ENCODE measurements at regions not wholly inside any gene's neighbourhood (a gene's known extent, or its start where the extent isn't known, plus 50 kb on each side); places are given as distances from the start of the nearest gene placed in this dataset.
"Not testable (repeated sequence)": the region's sequence is repeated elsewhere in the genome, so short reads cannot be mapped to it uniquely, and the experiment has no call there.

DNA sequence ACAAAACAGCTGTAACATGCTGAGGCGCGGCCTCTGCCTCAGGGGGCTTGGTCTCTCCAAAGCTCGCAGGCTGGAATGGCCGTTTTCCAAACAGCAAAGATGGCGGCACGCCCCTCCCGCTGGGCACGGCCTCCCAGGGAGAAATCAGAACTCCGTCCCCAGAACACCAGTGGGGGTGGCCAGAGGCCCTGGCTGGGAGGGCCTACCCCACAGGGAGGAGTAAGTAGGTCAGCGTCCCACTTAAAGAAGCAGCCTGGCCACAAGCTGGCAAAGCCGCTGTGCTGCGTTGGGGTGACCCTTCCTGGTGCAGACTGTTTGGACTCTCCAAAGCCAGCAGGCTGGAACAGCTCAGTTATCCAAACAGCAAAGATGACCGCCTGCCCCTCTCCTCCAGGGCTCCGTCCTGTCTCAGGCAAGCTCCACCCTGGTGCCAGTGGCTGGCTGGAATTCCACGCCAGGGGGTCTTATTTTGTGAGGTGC, 862.8 kb downstream of the TRIML1 start:
- no peak overlapping the region for H3K9ac ChIP-seq (ENCODE audit: low read depth, low read length)
- no peaks in the 10 kb centered on the region for H3K36me3 ChIP-seq (ENCODE audit: control insufficient read depth, insufficient read depth, low read length)
- H3K9me3 ChIP-seq (ENCODE audit: control insufficient read depth, insufficient read depth, low read length) = no peaks in the 10 kb centered on the region
- no peak overlapping the region for H3K4me3 ChIP-seq (ENCODE audit: low read depth, low read length)
- no peaks in the 10 kb centered on the region for H3K27me3 ChIP-seq (ENCODE audit: control insufficient read depth, insufficient read depth, low read length)
- no peaks in the 10 kb centered on the region for H3K4me1 ChIP-seq (ENCODE audit: control insufficient read depth, insufficient read depth, low read length)

DNA sequence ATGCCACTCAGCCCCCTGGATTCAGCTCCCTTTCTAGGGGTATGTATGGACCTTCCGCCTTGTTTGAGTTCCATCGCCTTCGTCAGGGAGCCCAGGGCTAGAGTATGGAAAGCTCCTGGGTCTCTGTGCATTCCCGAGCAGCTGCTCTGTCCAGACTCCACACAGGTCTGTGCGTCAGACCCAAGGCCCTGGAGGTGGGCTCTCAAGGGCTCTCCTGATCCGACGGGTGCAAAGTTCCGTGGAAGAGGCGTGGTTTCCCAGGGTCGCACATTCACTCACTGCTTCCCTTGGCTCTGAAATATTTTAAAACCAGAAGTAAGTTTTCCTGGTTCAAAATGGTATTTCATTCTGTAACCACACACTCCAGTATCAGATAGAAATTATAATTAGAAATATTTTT, 863.2 kb downstream of the TRIML1 start:
- Histone ChIP-seq H3K4me1 (ENCODE audit: control insufficient read depth, insufficient read depth, low read length) (no peaks in the 10 kb centered on the region), H3K36me3 (ENCODE audit: control insufficient read depth, insufficient read depth, low read length) (no peaks in the 10 kb centered on the region), H3K9me3 (ENCODE audit: control insufficient read depth, insufficient read depth, low read length) (no peaks in the 10 kb centered on the region), H3K4me3 (ENCODE audit: low read depth, low read length) (no peak overlapping the region), H3K9ac (ENCODE audit: low read depth, low read length) (no peak overlapping the region), H3K27me3 (ENCODE audit: control insufficient read depth, insufficient read depth, low read length) (no peaks in the 10 kb centered on the region)

DNA sequence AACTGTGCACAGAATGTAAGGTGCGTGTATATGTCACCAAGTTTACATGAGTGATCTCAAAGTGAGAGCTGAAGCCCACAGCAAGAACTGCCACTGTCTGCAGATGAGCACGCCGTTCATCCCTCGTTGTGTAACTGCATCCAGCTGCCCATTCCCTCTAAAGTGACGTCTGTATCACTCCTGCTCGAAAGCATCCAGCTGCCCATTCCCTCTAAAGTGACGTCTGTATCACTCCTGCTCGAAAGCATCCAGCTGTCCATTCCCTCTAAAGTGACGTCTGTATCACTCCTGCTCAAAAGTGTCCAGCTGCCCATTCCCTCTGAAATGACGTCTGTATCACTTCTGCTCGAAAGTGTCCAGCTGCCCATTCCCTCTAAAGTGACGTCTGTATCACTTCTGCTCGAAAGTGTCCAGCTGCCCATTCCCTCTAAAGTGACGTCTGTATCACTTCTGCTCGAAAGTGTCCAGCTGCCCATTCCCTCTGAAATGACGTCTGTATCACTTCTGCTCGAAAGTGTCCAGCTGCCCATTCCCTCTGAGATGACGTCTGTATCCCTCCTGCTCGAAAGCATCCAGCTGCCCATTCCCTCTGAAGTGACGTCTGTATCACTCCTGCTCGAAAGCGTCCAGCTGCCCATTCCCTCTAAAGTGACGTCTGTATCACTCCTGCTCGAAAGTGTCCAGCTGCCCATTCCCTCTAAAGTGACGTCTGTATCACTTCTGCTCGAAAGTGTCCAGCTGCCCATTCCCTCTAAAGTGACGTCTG, 871.4 kb downstream of the TRIML1 start:
- not testable (repeated sequence) for H3K9me3 ChIP-seq (ENCODE audit: control insufficient read depth, insufficient read depth, low read length); H3K4me1 ChIP-seq (ENCODE audit: control insufficient read depth, insufficient read depth, low read length); H3K4me3 ChIP-seq (ENCODE audit: low read depth, low read length); H3K27me3 ChIP-seq (ENCODE audit: control insufficient read depth, insufficient read depth, low read length); H3K36me3 ChIP-seq (ENCODE audit: control insufficient read depth, insufficient read depth, low read length); H3K9ac ChIP-seq (ENCODE audit: low read depth, low read length)

DNA sequence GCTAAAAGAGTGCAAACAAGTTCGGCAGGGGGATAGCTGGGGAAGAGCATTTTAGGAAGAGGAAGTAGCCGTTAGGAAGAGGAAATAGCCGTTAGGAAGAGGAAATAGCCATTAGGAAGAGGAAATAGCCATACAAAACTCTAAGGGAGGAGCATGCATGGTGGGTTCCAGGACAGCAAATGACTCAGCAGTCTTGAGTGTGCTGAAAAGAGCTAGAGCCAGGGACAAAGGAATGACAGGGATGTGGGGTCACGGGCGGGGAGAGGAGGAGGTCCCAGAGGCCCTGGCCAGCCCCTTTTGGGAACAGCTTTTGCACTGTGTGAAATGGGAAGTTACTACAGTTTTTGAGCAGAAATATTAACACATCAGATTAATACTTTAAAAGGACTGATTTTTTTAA, 882.6 kb downstream of the TRIML1 start:
- H3K36me3 ChIP-seq (ENCODE audit: control insufficient read depth, insufficient read depth, low read length) = no peaks in the 10 kb centered on the region
- H3K9ac ChIP-seq (ENCODE audit: low read depth, low read length) = no peak overlapping the region
- no peak overlapping the region for H3K4me3 ChIP-seq (ENCODE audit: low read depth, low read length)
- H3K27me3 ChIP-seq (ENCODE audit: control insufficient read depth, insufficient read depth, low read length) = no peaks in the 10 kb centered on the region
- no peaks in the 10 kb centered on the region for H3K4me1 ChIP-seq (ENCODE audit: control insufficient read depth, insufficient read depth, low read length)
- H3K9me3 ChIP-seq (ENCODE audit: control insufficient read depth, insufficient read depth, low read length) = no peaks in the 10 kb centered on the region

DNA sequence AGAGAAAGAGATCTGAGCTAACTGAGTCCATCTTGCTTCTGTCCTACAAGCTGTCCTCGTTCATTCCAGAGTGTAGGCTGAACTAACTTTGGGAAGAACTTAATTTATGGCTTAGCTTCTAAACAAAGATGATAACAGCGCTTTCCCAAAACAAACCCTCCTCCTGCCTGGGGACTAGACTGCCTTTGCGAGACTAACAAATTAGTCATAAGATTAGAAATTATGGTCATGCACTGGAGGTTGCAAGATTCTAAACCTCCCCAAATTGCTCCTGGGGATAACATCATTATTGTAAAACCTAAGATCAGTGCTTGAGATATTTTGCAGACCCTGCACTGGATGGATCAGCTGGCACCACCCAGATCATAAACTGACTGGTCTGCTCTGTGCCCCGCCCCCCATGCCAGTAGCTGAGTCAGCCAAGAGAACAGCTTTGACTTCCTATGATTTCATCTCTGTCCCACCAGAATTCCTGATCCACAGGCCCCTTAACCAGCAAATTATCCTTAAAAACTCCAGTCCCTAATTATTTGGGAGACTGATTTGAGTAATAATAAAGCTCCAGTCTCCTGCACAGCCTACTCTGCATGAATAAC, 883.3 kb downstream of the TRIML1 start:
- no peaks in the 10 kb centered on the region for H3K9me3 ChIP-seq (ENCODE audit: control insufficient read depth, insufficient read depth, low read length)
- no peak overlapping the region for H3K9ac ChIP-seq (ENCODE audit: low read depth, low read length)
- no peaks in the 10 kb centered on the region for H3K27me3 ChIP-seq (ENCODE audit: control insufficient read depth, insufficient read depth, low read length)
- no peaks in the 10 kb centered on the region for H3K4me1 ChIP-seq (ENCODE audit: control insufficient read depth, insufficient read depth, low read length)
- no peak overlapping the region for H3K4me3 ChIP-seq (ENCODE audit: low read depth, low read length)
- no peaks in the 10 kb centered on the region for H3K36me3 ChIP-seq (ENCODE audit: control insufficient read depth, insufficient read depth, low read length)

GRCh38 chr4:189029976-189030504, 890.8 kb downstream of the TRIML1 start:
- H3K4me3 ChIP-seq (ENCODE audit: low read depth, low read length) = no peak overlapping the region
- H3K9ac ChIP-seq (ENCODE audit: low read depth, low read length) = no peak overlapping the region
- no peaks in the 10 kb centered on the region for H3K4me1 ChIP-seq (ENCODE audit: control insufficient read depth, insufficient read depth, low read length)
- H3K9me3 ChIP-seq (ENCODE audit: control insufficient read depth, insufficient read depth, low read length) = no peaks in the 10 kb centered on the region
- no peaks in the 10 kb centered on the region for H3K27me3 ChIP-seq (ENCODE audit: control insufficient read depth, insufficient read depth, low read length)
- H3K36me3 ChIP-seq (ENCODE audit: control insufficient read depth, insufficient read depth, low read length) = no peaks in the 10 kb centered on the region

DNA sequence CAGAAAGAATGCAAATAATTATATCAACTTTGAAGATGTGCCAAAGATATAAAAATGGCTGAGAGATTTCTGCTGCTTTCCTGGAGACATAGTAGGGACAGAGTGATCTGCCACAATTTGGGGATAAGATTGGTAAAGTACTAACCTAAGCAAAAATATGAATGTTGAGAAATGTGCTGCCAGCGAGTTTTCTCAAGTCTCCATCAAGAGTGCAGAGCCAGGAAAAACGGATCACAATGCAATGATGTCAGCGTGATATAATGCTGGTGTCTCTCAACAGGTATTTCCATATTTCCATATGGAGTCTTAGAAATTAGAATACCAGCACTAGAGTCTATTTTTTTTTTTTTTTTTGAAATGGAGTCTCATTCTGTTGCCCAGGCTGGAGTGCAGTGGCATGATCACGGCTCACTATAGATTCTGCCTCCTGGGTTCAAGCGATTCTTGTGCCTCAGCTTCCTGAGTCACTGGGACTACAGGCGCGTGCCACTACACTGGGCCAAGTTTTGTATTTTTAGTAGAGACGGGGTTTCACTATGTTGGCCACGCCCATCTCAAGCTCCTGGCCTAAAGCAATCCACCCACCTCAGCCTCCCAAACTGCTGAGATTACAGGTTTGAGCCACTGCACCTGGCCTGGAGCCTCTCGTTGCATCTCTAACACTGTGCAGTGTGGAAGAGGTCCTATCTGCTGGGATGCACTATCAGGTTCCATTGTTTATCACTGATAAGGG, 893.5 kb downstream of the TRIML1 start:
- Histone ChIP-seq H3K9me3 (ENCODE audit: control insufficient read depth, insufficient read depth, low read length) (no peaks in the 10 kb centered on the region), H3K4me3 (ENCODE audit: low read depth, low read length) (no peak overlapping the region)

GRCh38 chr4:189033801-189034347, 894.6 kb downstream of the TRIML1 start:
- Histone ChIP-seq H3K4me1 (ENCODE audit: control insufficient read depth, insufficient read depth, low read length) (no peaks in the 10 kb centered on the region), H3K36me3 (ENCODE audit: control insufficient read depth, insufficient read depth, low read length) (no peaks in the 10 kb centered on the region), H3K27me3 (ENCODE audit: control insufficient read depth, insufficient read depth, low read length) (no peaks in the 10 kb centered on the region), H3K9me3 (ENCODE audit: control insufficient read depth, insufficient read depth, low read length) (no peaks in the 10 kb centered on the region), H3K9ac (ENCODE audit: low read depth, low read length) (no peak overlapping the region), H3K4me3 (ENCODE audit: low read depth, low read length) (no peak overlapping the region)

More for the DNA sequence above, 893.5 kb downstream of the TRIML1 start:
- H3K27me3 ChIP-seq (ENCODE audit: control insufficient read depth, insufficient read depth, low read length) = no peaks in the 10 kb centered on the region
- no peak overlapping the region for H3K9ac ChIP-seq (ENCODE audit: low read depth, low read length)
- no peaks in the 10 kb centered on the region for H3K36me3 ChIP-seq (ENCODE audit: control insufficient read depth, insufficient read depth, low read length)
- no peaks in the 10 kb centered on the region for H3K4me1 ChIP-seq (ENCODE audit: control insufficient read depth, insufficient read depth, low read length)

GRCh38 chr4:189035091-189035490, 895.9 kb downstream of the TRIML1 start:
- H3K36me3 ChIP-seq (ENCODE audit: control insufficient read depth, insufficient read depth, low read length) = no peaks in the 10 kb centered on the region
- H3K9me3 ChIP-seq (ENCODE audit: control insufficient read depth, insufficient read depth, low read length) = no peaks in the 10 kb centered on the region
- H3K9ac ChIP-seq (ENCODE audit: low read depth, low read length) = no peak overlapping the region
- H3K4me3 ChIP-seq (ENCODE audit: low read depth, low read length) = no peak overlapping the region
- H3K27me3 ChIP-seq (ENCODE audit: control insufficient read depth, insufficient read depth, low read length) = no peaks in the 10 kb centered on the region
- H3K4me1 ChIP-seq (ENCODE audit: control insufficient read depth, insufficient read depth, low read length) = no peaks in the 10 kb centered on the region

- Histone ChIP-seq H3K36me3 (ENCODE audit: control insufficient read depth, insufficient read depth, low read length) (no peaks in the 10 kb centered on the region), H3K9ac (ENCODE audit: low read depth, low read length) (no peak overlapping the region), H3K4me1 (ENCODE audit: control insufficient read depth, insufficient read depth, low read length) (no peaks in the 10 kb centered on the region), H3K9me3 (ENCODE audit: control insufficient read depth, insufficient read depth, low read length) (no peaks in the 10 kb centered on the region), H3K27me3 (ENCODE audit: control insufficient read depth, insufficient read depth, low read length) (no peaks in the 10 kb centered on the region), H3K4me3 (ENCODE audit: low read depth, low read length) (no peak overlapping the region)
These were observed 896.4 kb downstream of the TRIML1 start for GRCh38 chr4:189035654-189036053.

DNA sequence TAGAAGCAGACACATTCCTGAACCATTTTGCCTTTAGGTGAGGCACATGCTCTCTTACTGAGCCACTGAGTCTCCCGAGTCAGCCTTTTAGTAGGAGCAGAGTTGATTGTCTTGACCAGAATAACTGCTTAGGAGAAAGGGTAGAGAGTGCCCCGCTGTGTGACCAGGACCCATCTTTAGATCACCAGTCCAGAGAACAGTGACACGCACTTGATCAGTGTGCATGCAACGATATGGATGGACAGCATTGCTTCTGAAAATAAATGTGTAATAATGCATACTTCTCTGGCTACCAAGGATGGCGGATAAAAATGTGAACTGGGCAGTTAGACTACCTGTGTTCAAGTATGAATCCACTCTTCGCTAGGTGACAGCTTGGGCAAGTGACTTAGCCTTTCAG, 897.7 kb downstream of the TRIML1 start:
- no peaks in the 10 kb centered on the region for H3K9me3 ChIP-seq (ENCODE audit: control insufficient read depth, insufficient read depth, low read length)
- no peaks in the 10 kb centered on the region for H3K36me3 ChIP-seq (ENCODE audit: control insufficient read depth, insufficient read depth, low read length)
- H3K9ac ChIP-seq (ENCODE audit: low read depth, low read length) = no peak overlapping the region
- H3K4me1 ChIP-seq (ENCODE audit: control insufficient read depth, insufficient read depth, low read length) = no peaks in the 10 kb centered on the region
- no peaks in the 10 kb centered on the region for H3K27me3 ChIP-seq (ENCODE audit: control insufficient read depth, insufficient read depth, low read length)
- H3K4me3 ChIP-seq (ENCODE audit: low read depth, low read length) = no peak overlapping the region

Data from iPS-15b (cell line).